ENCODE measurements at regions not wholly inside any gene's neighbourhood (a gene's known extent, or its start where the extent isn't known, plus 50 kb on each side); places are given as distances from the start of the nearest gene placed in this dataset.

DNA sequence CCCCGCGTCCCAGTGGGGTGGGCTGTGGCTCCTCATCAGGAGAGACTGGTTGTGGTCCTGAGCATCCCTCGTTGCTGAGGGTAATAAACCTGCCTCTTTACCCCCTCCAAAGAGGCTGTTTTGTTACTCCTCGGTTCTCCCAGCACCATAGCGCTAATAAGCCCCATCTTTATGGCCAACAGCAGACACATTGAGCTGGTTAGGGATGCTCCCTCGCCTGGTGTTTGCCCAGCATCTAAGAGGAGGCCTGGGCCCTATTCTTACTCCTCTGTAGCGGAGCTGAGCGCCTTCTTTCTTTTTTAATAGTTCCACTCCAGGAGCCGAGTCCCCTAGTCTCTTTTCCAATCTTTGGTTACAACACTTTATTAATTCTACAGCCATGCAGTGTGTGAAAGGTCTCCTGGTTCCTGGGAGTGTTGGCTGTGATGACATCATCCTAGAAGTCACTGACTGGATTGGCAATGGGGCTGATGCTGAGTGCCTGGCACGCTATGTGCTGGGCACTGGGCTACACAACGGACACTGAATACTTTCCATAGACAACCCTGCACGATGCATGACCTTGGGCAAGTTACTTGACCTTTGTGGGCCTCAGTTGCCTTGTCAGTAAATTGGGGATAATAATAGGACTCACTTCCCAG lies 50.6 kb upstream of the CCDC167 start:
- H3K36me3 ChIP-seq (ENCODE audit: control insufficient read depth in 2 of 2, extremely low read depth in 1 of 2, insufficient read depth in 2 of 2, low read length in 2 of 2): no peaks in the 10 kb centered on the region
- H3K79me2 ChIP-seq (ENCODE audit: control insufficient read depth, insufficient read depth, low read length): no peaks in the 10 kb centered on the region
- no peak overlapping the region for H3K4me3 ChIP-seq (ENCODE audit: control insufficient read depth in 2 of 3, extremely low read depth in 1 of 3, insufficient read depth in 2 of 3, low read depth in 1 of 3, low read length in 3 of 3)
- peaks cover 44% of the 10 kb centered on the region for H3K4me1 ChIP-seq (ENCODE audit: control insufficient read depth, extremely low read depth, insufficient read depth, low read length)
- no peaks in the 10 kb centered on the region for H4K20me1 ChIP-seq (ENCODE audit: control insufficient read depth, extremely low read depth, insufficient read depth, low read length)
- H3K9ac ChIP-seq (ENCODE audit: control insufficient read depth, extremely low read depth, insufficient read depth, low read length): no peak overlapping the region
- no peaks in the 10 kb centered on the region for H3K9me1 ChIP-seq (ENCODE audit: control insufficient read depth, extremely low read depth, insufficient read depth, low read length)
- H2AFZ ChIP-seq (ENCODE audit: control insufficient read depth, low read length): no peak overlapping the region
- H3K27me3 ChIP-seq (ENCODE audit: control insufficient read depth, extremely low read depth, insufficient read depth, low read length): no peaks in the 10 kb centered on the region
- H3K27ac ChIP-seq (ENCODE audit: control insufficient read depth, insufficient read depth, low read length): no peak overlapping the region
- no peaks in the 10 kb centered on the region for H3K9me3 ChIP-seq (ENCODE audit: control insufficient read depth, low read depth, low read length)
- no peak overlapping the region for H3K4me2 ChIP-seq (ENCODE audit: control insufficient read depth, extremely low read depth, insufficient read depth, low read depth, low read length)
- TF ChIP-seq EZH2 (IDR thresholded peaks at IDR 0.05; ENCODE audit: low read length): no peak
- TF ChIP-seq, protein P1, sequence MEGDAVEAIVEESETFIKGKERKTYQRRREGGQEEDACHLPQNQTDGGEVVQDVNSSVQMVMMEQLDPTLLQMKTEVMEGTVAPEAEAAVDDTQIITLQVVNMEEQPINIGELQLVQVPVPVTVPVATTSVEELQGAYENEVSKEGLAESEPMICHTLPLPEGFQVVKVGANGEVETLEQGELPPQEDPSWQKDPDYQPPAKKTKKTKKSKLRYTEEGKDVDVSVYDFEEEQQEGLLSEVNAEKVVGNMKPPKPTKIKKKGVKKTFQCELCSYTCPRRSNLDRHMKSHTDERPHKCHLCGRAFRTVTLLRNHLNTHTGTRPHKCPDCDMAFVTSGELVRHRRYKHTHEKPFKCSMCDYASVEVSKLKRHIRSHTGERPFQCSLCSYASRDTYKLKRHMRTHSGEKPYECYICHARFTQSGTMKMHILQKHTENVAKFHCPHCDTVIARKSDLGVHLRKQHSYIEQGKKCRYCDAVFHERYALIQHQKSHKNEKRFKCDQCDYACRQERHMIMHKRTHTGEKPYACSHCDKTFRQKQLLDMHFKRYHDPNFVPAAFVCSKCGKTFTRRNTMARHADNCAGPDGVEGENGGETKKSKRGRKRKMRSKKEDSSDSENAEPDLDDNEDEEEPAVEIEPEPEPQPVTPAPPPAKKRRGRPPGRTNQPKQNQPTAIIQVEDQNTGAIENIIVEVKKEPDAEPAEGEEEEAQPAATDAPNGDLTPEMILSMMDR (optimal IDR thresholded peaks at IDR 0.05 in 1 of 3, IDR thresholded peaks at IDR 0.05 in 1 of 3, conservative IDR thresholded peaks at IDR 0.05 in 1 of 3; ENCODE audit: extremely low read depth in 1 of 3, insufficient read depth in 2 of 3, low read length in 3 of 3): no peak
- FAIRE-seq (no peak), DNase-seq (ENCODE audit: low read depth, low spot score) (no peak)
- dilution Hi-C loops (cut with MboI; ENCODE audit: extremely low pct_ligation_motif_present, low sequenced_read_pairs): no loop called here

DNA sequence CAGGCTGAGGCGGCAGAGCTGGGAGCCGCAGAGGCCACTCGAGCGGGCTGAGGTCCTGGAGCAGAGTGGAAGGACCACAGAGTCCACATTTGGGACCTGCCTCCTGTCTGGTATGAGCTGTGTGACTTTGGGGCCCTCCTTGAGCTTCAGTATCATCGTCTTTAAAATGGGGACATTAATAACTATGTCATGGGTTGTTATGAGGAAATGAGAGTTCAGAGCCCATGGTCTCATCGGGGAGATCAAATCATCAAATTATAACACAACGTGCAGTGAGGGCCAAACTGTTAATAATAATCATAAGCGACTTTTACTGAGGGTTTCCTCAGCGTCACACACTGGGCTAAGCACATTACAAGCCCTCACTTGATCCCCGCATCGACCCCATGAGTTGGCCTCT lies 49.9 kb upstream of the CCDC167 start:
- DNase-seq (ENCODE audit: low read depth, low spot score): no peak
- Histone ChIP-seq H4K20me1 (ENCODE audit: control insufficient read depth, extremely low read depth, insufficient read depth, low read length) (no peaks in the 10 kb centered on the region), H3K4me1 (ENCODE audit: control insufficient read depth, extremely low read depth, insufficient read depth, low read length) (peaks cover 41% of the 10 kb centered on the region), H3K9me1 (ENCODE audit: control insufficient read depth, extremely low read depth, insufficient read depth, low read length) (no peaks in the 10 kb centered on the region), H2AFZ (ENCODE audit: control insufficient read depth, low read length) (no peak overlapping the region), H3K79me2 (ENCODE audit: control insufficient read depth, insufficient read depth, low read length) (no peaks in the 10 kb centered on the region), H3K27ac (ENCODE audit: control insufficient read depth, insufficient read depth, low read length) (no peak overlapping the region), H3K36me3 (ENCODE audit: control insufficient read depth in 2 of 2, extremely low read depth in 1 of 2, insufficient read depth in 2 of 2, low read length in 2 of 2) (no peaks in the 10 kb centered on the region), H3K27me3 (ENCODE audit: control insufficient read depth, extremely low read depth, insufficient read depth, low read length) (no peaks in the 10 kb centered on the region), H3K4me3 (ENCODE audit: control insufficient read depth in 2 of 3, extremely low read depth in 1 of 3, insufficient read depth in 2 of 3, low read depth in 1 of 3, low read length in 3 of 3) (no peak overlapping the region), H3K4me2 (ENCODE audit: control insufficient read depth, extremely low read depth, insufficient read depth, low read depth, low read length) (no peak overlapping the region), H3K9ac (ENCODE audit: control insufficient read depth, extremely low read depth, insufficient read depth, low read length) (no peak overlapping the region), H3K9me3 (ENCODE audit: control insufficient read depth, low read depth, low read length) (no peaks in the 10 kb centered on the region)
- FAIRE-seq: no peak
- TF ChIP-seq EZH2 (IDR thresholded peaks at IDR 0.05; ENCODE audit: low read length): no peak
- TF ChIP-seq, protein P1 (optimal IDR thresholded peaks at IDR 0.05 in 1 of 3, IDR thresholded peaks at IDR 0.05 in 1 of 3, conservative IDR thresholded peaks at IDR 0.05 in 1 of 3; ENCODE audit: extremely low read depth in 1 of 3, insufficient read depth in 2 of 3, low read length in 3 of 3): no peak
- dilution Hi-C loops (cut with MboI; ENCODE audit: extremely low pct_ligation_motif_present, low sequenced_read_pairs): no loop called here

Small RNA genes in the stretch of these regions (small RNA-seq; reads per million reads assigned to genes)
- gene MIR4462 (ENCODE audit: insufficient read length in 3 of 3, low read depth in 3 of 3, low replicate concordance in 1 of 3): 0 reads per million in 3 experiments
